ENCODE measurements at regions not wholly inside any gene's neighbourhood (a gene's known extent, or its start where the extent isn't known, plus 50 kb on each side); places are given as distances from the start of the nearest gene placed in this dataset.

DNA sequence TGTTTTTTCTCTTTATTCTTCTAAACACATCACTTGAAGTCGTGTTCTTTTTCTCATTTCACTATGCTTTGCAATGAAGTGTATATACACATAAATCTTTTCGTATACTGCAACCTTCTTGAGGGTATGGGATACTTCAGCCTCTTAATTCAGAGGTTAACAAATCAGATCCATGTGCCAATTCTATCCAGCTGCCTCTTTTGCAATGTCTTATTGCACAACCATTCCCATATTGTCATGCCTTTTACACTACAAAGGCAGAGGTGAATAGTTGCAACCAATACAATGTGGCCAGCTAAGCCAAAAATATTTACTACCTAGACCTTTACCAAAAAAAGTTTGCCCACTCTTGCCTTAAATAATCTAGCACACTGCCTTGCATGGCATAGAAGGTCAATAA is 224.5 kb upstream of the FOXG1 start:
- no peak for DNase-seq (ENCODE audit: low read depth in 4 of 6, low spot score in 6 of 6)
- 86% methylated on average over 1 of the region's 2 CpGs for WGBS (ENCODE audit: insufficient coverage)
- no peak overlapping the region for H3K4me3 ChIP-seq (ENCODE audit: low read depth, low read length)
- H3K4me1 ChIP-seq (ENCODE audit: control insufficient read depth, insufficient read depth, low read length): no peaks in the 10 kb centered on the region
- no peaks in the 10 kb centered on the region for H3K36me3 ChIP-seq (ENCODE audit: control insufficient read depth, insufficient read depth, low read length)
- no peaks in the 10 kb centered on the region for H3K27me3 ChIP-seq (ENCODE audit: control insufficient read depth, insufficient read depth, low read length)
- H3K9me3 ChIP-seq (ENCODE audit: control insufficient read depth, insufficient read depth, low read length): peaks cover 7% of the 10 kb centered on the region
- no peak overlapping the region for H3K27ac ChIP-seq (ENCODE audit: low read depth, low read length)

DNA sequence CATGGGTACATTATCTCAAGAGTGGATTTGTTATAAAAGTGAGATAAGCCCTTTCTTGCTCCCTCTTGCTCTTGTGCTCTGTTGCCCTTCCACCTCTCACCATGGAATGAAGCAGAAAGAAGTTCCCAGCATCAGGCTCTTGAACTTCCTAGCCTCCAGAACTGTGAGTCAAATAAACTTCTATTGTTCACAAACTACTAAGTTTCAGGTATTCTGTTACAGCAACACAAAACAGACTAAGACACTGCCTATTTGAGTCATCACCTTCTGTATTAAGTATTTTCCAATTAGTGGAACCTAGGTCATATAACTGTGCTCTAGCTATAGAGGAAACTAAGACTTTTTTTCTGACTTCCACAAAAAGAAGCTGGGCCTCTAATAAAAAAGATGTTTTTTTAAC is 201.2 kb upstream of the FOXG1 start:
- Histone ChIP-seq H3K36me3 (ENCODE audit: control insufficient read depth, insufficient read depth, low read length) (no peaks in the 10 kb centered on the region), H3K9me3 (ENCODE audit: control insufficient read depth, insufficient read depth, low read length) (no peaks in the 10 kb centered on the region), H3K27me3 (ENCODE audit: control insufficient read depth, insufficient read depth, low read length) (no peaks in the 10 kb centered on the region), H3K27ac (ENCODE audit: low read depth, low read length) (no peak overlapping the region), H3K4me3 (ENCODE audit: low read depth, low read length) (no peak overlapping the region), H3K4me1 (ENCODE audit: control insufficient read depth, insufficient read depth, low read length) (no peaks in the 10 kb centered on the region)
- DNase-seq (ENCODE audit: low read depth in 4 of 6, low spot score in 6 of 6): no peak

DNA sequence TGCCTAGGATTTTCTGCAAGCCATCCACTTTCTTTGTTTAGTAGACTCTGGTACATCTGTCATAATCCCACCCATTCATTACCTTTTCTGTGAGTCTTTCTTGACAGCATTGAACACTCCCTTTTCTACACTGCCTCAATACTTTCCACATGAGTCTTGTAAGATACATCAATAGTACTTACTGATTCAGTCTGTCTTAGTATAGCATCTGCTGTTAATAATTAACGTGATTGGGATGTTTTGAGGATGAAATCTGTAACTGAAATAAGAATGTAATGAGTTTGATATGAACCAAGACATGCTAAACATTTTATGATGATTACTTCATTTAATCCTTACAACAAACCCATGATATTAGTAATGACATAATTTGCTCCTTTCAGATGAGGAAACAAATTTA is 196.2 kb upstream of the FOXG1 start:
- Histone ChIP-seq H3K27ac (ENCODE audit: low read depth, low read length) (no peak overlapping the region), H3K36me3 (ENCODE audit: control insufficient read depth, insufficient read depth, low read length) (no peaks in the 10 kb centered on the region)
- DNase-seq (ENCODE audit: low read depth in 4 of 6, low spot score in 6 of 6): no peak

DNA sequence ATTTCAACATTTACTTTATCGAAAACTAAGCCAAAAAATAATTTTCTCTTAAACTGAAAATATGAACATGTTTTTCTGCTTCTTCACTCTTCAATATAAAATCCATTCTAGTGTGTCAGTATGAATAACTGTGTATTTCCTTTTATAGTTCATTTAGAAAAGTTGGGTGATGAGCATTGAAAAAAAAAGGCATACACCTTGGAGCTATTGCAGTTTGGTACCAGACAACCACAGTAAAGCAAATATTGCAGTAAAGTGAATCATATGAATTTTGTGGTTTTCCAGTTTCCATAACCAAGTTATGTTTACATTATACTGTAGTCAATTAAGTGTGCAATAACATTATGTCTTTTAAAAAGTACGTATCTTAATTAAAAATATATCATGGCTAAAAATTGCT is 195.0 kb upstream of the FOXG1 start:
- WGBS (ENCODE audit: insufficient coverage): no CpG with 5 or more reads among the region's 2 CpGs
- DNase-seq (ENCODE audit: low read depth in 4 of 6, low spot score in 6 of 6): no peak
- H3K4me1 ChIP-seq (ENCODE audit: control insufficient read depth, insufficient read depth, low read length): no peaks in the 10 kb centered on the region
- peaks cover 6% of the 10 kb centered on the region for H3K9me3 ChIP-seq (ENCODE audit: control insufficient read depth, insufficient read depth, low read length)
- no peaks in the 10 kb centered on the region for H3K36me3 ChIP-seq (ENCODE audit: control insufficient read depth, insufficient read depth, low read length)
- H3K27ac ChIP-seq (ENCODE audit: low read depth, low read length): no peak overlapping the region
- H3K27me3 ChIP-seq (ENCODE audit: control insufficient read depth, insufficient read depth, low read length): no peaks in the 10 kb centered on the region
- H3K4me3 ChIP-seq (ENCODE audit: low read depth, low read length): no peak overlapping the region

More for the DNA sequence above, 196.2 kb upstream of the FOXG1 start:
- no CpG with 5 or more reads among the region's 1 CpG for WGBS (ENCODE audit: insufficient coverage)
- Histone ChIP-seq H3K9me3 (ENCODE audit: control insufficient read depth, insufficient read depth, low read length) (peaks cover 6% of the 10 kb centered on the region), H3K27me3 (ENCODE audit: control insufficient read depth, insufficient read depth, low read length) (no peaks in the 10 kb centered on the region), H3K4me1 (ENCODE audit: control insufficient read depth, insufficient read depth, low read length) (no peaks in the 10 kb centered on the region), H3K4me3 (ENCODE audit: low read depth, low read length) (no peak overlapping the region)

DNA sequence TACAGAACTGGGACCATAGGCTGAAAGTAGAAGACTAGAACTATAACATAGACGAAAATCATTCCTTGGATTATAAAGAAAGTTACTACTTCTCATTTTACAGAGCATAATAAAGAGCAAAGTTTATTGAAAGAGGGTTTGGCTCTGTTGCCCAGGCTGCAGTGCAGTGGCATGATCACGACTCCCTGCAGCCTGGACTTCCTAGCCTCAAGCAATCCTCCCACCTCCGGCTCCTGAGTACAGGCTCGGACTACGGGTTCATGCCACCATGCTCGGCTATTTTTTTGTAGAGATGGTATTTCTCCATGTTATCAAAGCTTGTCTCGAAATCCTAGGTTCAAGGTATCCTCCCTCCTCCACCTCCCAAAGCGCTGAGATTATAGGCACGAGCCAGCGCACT is 190.1 kb upstream of the FOXG1 start:
- Histone ChIP-seq H3K27ac (ENCODE audit: low read depth, low read length) (no peak overlapping the region), H3K4me1 (ENCODE audit: control insufficient read depth, insufficient read depth, low read length) (no peaks in the 10 kb centered on the region), H3K36me3 (ENCODE audit: control insufficient read depth, insufficient read depth, low read length) (no peaks in the 10 kb centered on the region), H3K27me3 (ENCODE audit: control insufficient read depth, insufficient read depth, low read length) (no peaks in the 10 kb centered on the region), H3K9me3 (ENCODE audit: control insufficient read depth, insufficient read depth, low read length) (peaks cover 6% of the 10 kb centered on the region), H3K4me3 (ENCODE audit: low read depth, low read length) (no peak overlapping the region)
- 100% methylated on average over 1 of the region's 10 CpGs for WGBS (ENCODE audit: insufficient coverage)
- no peak for DNase-seq (ENCODE audit: low read depth in 4 of 6, low spot score in 6 of 6)

DNA sequence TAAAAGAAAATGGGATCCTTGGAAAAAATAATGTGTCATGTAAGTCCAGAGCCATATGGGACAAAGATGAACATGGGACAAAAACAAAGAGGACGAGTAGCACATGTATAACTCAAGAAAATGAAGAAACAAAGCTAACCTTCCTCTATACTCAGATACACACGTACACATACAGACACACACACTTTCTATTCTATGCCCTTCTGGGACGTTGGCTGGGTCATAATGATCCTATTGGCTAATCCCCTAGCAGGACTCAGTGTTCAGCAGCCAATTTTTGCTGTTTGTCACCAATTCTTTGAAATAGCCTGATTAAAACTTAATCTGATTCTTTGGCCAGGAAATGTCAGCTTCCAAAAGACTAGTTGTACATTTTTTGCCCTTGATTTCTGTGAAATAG is 189.4 kb upstream of the FOXG1 start:
- Histone ChIP-seq H3K4me1 (ENCODE audit: control insufficient read depth, insufficient read depth, low read length) (no peaks in the 10 kb centered on the region), H3K36me3 (ENCODE audit: control insufficient read depth, insufficient read depth, low read length) (no peaks in the 10 kb centered on the region), H3K27me3 (ENCODE audit: control insufficient read depth, insufficient read depth, low read length) (no peaks in the 10 kb centered on the region), H3K4me3 (ENCODE audit: low read depth, low read length) (no peak overlapping the region), H3K27ac (ENCODE audit: low read depth, low read length) (no peak overlapping the region), H3K9me3 (ENCODE audit: control insufficient read depth, insufficient read depth, low read length) (peaks cover 5% of the 10 kb centered on the region)
- WGBS (ENCODE audit: insufficient coverage): 90% methylated on average over 3 of the region's 3 CpGs
- DNase-seq (ENCODE audit: low read depth in 4 of 6, low spot score in 6 of 6): no peak

DNA sequence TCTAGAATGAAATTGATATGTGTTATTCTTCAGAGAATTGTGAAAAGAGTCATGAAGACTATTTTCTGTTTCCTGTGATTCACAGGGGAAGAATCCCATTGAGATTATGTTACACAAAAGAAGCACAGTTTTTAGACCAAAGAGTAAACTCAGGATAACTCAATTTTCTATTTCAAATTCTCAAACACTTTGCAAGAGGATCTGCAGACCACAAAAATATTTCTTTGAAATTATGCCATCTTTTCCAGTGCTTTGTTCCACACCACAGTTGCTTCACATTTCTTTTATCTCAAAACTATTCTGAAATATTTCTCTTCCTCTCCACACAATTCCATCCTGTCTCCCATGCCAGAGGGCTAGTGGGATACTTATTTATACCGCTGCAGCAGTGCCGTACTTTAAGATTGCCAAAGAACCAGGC is 188.9 kb upstream of the FOXG1 start:
- H3K9me3 ChIP-seq (ENCODE audit: control insufficient read depth, insufficient read depth, low read length): peaks cover 3% of the 10 kb centered on the region
- no peak overlapping the region for H3K27ac ChIP-seq (ENCODE audit: low read depth, low read length)
- no peak for DNase-seq (ENCODE audit: low read depth in 4 of 6, low spot score in 6 of 6)
- H3K27me3 ChIP-seq (ENCODE audit: control insufficient read depth, insufficient read depth, low read length): no peaks in the 10 kb centered on the region
- H3K4me1 ChIP-seq (ENCODE audit: control insufficient read depth, insufficient read depth, low read length): no peaks in the 10 kb centered on the region
- no peak overlapping the region for H3K4me3 ChIP-seq (ENCODE audit: low read depth, low read length)
- H3K36me3 ChIP-seq (ENCODE audit: control insufficient read depth, insufficient read depth, low read length): no peaks in the 10 kb centered on the region
- 40% methylated on average over 1 of the region's 2 CpGs for WGBS (ENCODE audit: insufficient coverage)

DNA sequence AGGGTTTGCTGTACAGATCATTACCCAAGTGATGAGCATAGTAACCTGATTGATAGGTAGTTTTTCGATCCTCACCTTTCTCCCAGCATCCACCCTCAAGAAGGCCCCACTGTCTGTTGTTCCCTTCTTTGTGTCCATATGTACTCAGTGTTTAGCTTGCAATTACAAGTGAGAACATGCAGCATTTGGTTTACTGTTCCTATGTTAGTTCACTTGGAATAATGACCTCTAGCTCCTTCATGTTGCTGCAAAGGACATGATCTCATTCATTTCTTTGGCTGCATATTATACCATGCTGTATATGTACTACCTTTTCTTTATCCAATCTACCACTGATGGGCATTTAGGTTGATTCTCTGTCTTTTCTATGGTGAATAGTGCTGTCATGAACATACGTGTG is 181.6 kb upstream of the FOXG1 start:
- H3K4me1 ChIP-seq (ENCODE audit: control insufficient read depth, insufficient read depth, low read length): no peaks in the 10 kb centered on the region
- no peak overlapping the region for H3K27ac ChIP-seq (ENCODE audit: low read depth, low read length)
- H3K36me3 ChIP-seq (ENCODE audit: control insufficient read depth, insufficient read depth, low read length): no peaks in the 10 kb centered on the region
- H3K4me3 ChIP-seq (ENCODE audit: low read depth, low read length): no peak overlapping the region
- DNase-seq (ENCODE audit: low read depth in 4 of 6, low spot score in 6 of 6): no peak
- no CpG with 5 or more reads among the region's 2 CpGs for WGBS (ENCODE audit: insufficient coverage)
- no peaks in the 10 kb centered on the region for H3K9me3 ChIP-seq (ENCODE audit: control insufficient read depth, insufficient read depth, low read length)
- H3K27me3 ChIP-seq (ENCODE audit: control insufficient read depth, insufficient read depth, low read length): no peaks in the 10 kb centered on the region

DNA sequence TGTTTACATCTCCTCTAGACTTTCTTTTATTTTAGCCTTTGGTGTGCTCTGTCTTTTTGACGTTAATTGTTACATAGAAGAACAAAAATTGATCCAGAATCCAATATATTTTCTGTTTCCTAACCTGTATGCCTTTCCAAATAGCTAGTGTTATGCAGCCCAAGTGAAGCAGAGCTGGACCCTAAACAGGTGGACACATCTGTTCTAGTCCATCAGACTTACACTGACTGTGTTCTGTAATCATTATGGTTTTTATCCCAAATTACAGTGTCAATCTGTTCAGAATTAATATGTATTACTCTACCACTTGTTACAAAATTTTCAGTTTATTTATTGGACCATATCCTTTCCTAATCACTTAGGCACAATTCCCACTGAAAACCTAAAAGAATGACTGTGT is 176.8 kb upstream of the FOXG1 start:
- Histone ChIP-seq H3K9me3 (ENCODE audit: control insufficient read depth, insufficient read depth, low read length) (no peaks in the 10 kb centered on the region), H3K4me1 (ENCODE audit: control insufficient read depth, insufficient read depth, low read length) (no peaks in the 10 kb centered on the region), H3K27me3 (ENCODE audit: control insufficient read depth, insufficient read depth, low read length) (no peaks in the 10 kb centered on the region), H3K27ac (ENCODE audit: low read depth, low read length) (no peak overlapping the region), H3K4me3 (ENCODE audit: low read depth, low read length) (no peak overlapping the region), H3K36me3 (ENCODE audit: control insufficient read depth, insufficient read depth, low read length) (no peaks in the 10 kb centered on the region)
- no CpG with 5 or more reads among the region's 1 CpG for WGBS (ENCODE audit: insufficient coverage)
- no peak for DNase-seq (ENCODE audit: low read depth in 4 of 6, low spot score in 6 of 6)

DNA sequence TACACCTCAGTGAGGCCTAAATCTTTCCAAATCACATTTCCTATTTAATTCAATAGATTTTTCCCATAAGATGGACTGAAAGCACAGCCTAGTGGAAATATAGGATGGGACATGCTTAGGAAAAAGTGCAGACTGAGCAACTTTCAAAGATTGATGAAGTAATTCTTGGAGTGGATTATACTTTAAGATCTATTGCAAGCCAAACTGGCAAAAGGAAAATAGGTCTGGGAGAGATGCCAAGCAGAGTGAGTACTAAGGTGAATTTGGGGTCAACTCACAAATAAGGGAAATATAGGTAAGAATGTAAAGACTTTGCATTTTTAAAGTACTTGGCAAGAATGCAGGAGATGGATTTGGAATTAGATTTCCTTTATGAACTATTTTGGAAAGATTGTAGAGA is 170.2 kb upstream of the FOXG1 start:
- H3K4me3 ChIP-seq (ENCODE audit: low read depth, low read length): no peak overlapping the region
- no peak overlapping the region for H3K27ac ChIP-seq (ENCODE audit: low read depth, low read length)
- DNase-seq (ENCODE audit: low read depth in 4 of 6, low spot score in 6 of 6): peak in 2 of 6 donors; percentile 33 to 65
- H3K9me3 ChIP-seq (ENCODE audit: control insufficient read depth, insufficient read depth, low read length): no peaks in the 10 kb centered on the region
- no peaks in the 10 kb centered on the region for H3K36me3 ChIP-seq (ENCODE audit: control insufficient read depth, insufficient read depth, low read length)
- H3K27me3 ChIP-seq (ENCODE audit: control insufficient read depth, insufficient read depth, low read length): no peaks in the 10 kb centered on the region
- H3K4me1 ChIP-seq (ENCODE audit: control insufficient read depth, insufficient read depth, low read length): no peaks in the 10 kb centered on the region

DNA sequence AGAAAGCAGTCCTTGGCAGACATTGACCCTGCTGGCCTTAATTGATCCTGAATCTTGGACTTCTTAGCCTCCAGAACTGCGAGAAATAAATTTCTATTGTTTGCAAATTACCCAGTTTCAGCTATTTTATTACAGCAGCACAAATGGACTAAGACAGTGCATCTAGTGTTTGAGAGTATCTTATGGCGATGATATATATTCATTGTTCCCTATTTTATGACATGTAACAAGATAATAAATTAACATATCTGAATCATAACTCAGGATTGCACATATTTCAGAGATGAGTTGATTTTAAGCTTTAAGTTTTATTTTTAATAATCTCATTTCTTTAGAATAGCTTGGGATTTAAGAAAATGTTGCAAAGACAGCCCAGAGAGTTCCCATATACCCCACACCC is 167.4 kb upstream of the FOXG1 start:
- no peak for DNase-seq (ENCODE audit: low read depth in 4 of 6, low spot score in 6 of 6)
- no peaks in the 10 kb centered on the region for H3K36me3 ChIP-seq (ENCODE audit: control insufficient read depth, insufficient read depth, low read length)
- no CpG with 5 or more reads among the region's 2 CpGs for WGBS (ENCODE audit: insufficient coverage)

More for the DNA sequence above, 167.4 kb upstream of the FOXG1 start:
- no peak overlapping the region for H3K4me3 ChIP-seq (ENCODE audit: low read depth, low read length)
- no peaks in the 10 kb centered on the region for H3K9me3 ChIP-seq (ENCODE audit: control insufficient read depth, insufficient read depth, low read length)
- H3K27ac ChIP-seq (ENCODE audit: low read depth, low read length): no peak overlapping the region
- no peaks in the 10 kb centered on the region for H3K27me3 ChIP-seq (ENCODE audit: control insufficient read depth, insufficient read depth, low read length)
- H3K4me1 ChIP-seq (ENCODE audit: control insufficient read depth, insufficient read depth, low read length): no peaks in the 10 kb centered on the region

All from spinal cord (tissue), 9 donors.